Activated CD4-positive, CD25-positive, alpha-beta regulatory T cell treated with anti-CD3 and anti-CD28 coated beads, Interleukin-2, amount 50 U/mL, for 16 hours (primary cell): ENCODE measurements at regions not wholly inside any gene's neighbourhood (a gene's known extent, or its start where the extent isn't known, plus 50 kb on each side); places are given as distances from the start of the nearest gene placed in this dataset.

Source experiments
- DNase-seq: peaks from one replicate; pipeline ENCODE4 v3.0.0-alpha.2; 2020; ENCODE audit warnings: low read depth, low spot score

DNA sequence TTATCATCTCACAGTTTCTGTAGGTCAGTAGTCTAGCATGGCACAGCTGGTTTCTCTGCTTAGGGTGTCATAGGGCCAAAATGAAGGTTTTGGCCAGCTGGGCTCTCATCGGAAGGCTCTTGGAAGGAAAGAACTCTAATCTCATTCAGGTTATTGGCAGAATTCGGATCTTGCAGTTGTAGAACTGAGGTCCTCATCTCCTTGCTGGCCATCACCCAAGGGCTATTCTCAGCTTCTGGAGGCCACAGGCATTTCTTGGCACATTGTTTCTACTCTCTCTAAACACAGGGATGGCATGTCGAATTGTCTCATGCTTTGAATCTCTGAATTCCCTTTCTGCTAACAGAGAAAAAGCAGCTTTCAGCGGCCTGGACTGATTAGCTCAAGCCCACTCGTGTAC is 258.0 kb upstream of the SMARCA2 start:
- DNase-seq = no peak

DNA sequence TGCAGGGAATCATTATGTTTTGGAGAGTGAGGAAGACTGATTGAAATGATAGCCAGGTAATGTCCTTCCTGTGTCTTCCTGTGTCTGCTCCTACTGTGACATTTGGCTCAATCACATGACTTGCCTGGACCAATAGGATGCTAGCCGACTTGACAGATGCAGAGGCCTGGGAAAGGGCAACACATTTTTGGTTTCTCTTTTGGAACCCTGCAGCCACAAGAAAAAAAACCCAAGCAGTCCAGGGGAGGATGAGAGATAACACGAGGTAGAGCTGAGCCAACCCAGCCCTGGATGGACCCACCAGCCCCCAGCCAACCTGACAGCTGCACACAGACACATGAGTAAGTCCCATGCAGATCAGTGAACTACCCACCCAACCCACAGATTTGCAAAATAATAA is 256.1 kb upstream of the SMARCA2 start:
- DNase-seq = no peak

DNA sequence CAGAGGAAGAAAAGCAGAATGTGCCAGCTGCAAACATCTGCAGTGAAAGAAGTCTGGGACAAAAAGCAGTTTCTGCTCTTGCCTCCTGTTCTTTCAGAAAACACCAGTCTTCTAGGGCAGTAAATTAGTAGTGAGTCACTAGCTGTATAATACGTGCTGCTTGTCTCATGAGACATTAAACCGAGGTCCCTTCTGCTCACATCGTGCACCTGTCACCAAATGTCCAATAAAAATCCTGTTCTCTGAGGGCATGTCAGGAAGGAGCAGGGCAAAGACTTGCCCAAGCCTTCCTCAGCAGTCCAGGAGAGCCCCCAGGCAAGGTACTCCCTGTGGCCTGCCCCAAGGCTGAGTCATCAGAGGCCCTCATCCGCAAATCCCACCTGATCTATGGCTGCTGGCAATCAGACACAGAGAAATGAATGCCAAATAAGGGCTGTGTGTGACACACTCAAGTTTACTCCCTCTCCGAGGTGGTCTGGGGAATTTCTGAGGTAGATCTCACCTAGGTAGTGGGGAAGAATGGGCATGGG is 255.3 kb upstream of the SMARCA2 start:
- DNase-seq = no peak

DNA sequence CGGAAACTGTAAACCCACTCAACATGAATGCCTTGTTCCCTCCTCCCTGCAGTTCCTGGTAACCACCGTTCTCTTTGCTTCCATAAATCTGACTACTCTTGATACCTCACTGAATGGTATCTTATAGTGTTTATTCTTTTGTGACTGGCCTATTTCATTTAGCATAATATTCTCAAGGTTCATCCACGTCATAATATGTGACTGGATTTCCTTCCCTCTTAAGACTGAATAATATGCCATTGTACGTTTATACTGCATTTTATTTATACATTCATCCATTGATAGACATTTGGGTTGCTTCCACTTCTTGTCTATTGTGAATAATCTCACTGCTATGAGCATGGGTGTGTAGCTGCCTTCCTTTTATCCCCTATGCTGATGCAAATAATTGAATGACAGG is 253.3 kb upstream of the SMARCA2 start:
- no peak for DNase-seq

DNA sequence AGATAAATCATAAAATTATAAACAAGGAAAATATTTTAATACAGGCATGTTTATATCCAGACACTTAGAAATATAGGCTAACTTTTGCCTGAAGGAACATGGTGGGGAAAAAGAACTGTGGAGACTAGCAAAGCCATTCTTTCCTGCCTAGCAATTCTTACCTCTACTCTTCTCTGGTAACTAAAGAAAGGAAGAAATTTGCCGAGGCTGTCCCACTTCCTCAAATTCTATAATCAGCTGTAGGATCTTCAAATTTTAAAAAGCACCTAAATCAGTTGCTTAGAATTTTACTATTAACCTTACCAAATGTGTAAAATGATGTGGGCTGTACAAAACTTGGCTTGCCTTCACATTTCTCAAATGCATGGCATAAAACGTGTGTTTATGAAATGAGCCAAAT is 249.1 kb upstream of the SMARCA2 start:
- no peak for DNase-seq

DNA sequence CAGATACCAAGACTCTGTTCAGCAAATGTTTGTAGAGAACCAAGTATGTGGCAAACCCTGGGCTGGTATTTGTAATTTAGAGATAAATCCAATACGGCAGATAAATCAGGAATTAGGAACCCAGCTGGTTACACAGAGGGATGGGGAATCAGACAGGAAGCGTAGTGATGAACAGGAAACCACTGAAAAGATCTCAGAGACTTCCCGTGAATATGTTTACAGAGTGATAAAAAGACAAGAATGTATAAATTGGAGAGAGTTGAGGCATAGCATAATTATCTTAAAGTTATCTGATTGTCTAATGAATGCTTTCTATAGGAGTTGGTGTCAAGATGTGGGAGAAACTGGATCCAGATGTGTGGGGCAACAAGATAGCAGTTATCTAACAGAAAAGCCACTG is 246.6 kb upstream of the SMARCA2 start:
- no peak for DNase-seq

DNA sequence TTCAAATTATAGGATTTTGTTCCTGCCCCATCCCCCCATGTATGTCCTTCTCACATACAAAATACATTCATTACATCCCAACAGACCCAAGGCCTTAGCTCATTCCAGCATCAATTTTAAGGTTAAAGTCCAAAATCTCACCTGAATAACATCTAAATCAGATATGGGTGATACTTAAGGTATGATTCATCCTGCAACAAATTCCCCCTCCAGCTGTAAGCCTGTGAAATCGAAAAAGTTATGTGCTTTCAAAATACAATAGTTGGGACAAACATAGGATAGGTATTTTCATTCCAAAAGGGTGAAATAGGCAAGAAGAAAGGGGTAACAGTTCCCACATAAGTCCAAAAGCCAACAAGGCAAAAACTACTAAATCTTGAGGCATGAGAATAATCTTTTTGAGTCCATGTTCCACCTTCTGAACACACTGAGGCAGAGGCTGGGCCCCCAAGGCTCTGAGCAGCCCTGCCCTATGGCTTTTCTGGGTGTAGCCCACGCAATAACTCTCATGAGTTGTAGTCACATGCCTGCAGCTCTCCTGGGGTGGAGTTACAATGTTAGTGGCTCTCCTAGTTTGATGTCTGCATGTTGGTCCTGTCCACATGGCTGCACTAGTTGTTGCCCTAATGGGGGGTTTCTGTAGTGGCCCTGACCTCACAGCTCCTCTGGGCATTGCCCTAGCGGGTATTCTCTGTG is 243.9 kb upstream of the SMARCA2 start:
- DNase-seq = no peak

DNA sequence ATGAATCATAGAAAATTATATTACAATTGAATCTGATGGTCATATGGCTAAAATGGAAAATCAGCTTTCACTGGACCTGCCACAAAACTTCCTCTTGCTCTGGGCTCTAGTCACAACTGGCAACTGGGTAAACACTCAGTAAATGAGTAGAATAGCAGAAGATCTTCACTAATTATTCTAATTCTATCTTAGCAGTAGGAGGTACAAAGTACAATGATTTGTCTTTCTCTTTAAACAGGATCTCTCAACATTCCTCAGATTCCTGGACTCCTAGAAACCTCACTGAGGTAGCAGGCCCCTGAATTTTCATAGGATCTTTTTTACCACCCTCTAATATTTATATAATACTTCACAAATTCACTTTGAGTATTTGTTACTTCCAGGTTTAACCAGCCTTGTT is 239.9 kb upstream of the SMARCA2 start:
- DNase-seq = no peak

DNA sequence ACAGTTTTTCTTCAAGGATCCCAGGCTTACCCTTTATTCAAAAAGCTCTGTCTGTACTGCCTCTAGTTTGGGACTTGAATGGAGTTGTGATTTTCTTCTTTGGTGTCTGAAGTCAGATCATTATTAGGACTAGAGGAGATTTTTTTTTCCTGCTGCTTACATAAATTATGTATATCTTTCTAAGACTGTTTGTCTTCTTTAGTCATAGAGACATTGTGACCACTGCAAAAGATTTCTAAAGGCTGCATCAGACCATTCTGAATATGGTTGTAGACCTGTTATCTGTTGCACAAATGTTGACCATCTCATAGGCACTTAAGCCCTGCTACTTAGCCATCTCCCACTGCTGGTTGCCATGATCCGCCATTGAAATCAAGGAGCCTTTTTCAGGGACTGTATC is 238.5 kb upstream of the SMARCA2 start:
- no peak for DNase-seq

DNA sequence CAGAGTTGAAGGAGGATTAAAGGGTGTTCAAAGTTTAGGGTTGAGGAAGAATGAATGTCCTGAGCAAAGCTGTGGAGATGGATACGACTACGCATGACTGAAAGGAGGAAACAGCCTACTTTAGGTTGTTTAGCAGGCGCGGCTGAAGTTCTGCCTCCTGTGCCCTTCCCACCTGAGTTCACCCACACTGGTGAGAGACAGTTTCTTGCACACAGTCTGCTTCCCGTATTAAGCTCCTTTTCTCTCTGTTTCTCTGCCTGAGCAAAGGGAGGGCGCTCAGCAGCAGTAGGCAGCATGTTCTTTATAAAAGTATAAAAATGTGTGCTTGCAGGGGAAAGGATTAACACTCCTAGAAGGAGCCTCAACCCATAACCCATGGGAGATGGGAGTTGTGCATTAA is 224.0 kb upstream of the SMARCA2 start:
- no peak for DNase-seq

DNA sequence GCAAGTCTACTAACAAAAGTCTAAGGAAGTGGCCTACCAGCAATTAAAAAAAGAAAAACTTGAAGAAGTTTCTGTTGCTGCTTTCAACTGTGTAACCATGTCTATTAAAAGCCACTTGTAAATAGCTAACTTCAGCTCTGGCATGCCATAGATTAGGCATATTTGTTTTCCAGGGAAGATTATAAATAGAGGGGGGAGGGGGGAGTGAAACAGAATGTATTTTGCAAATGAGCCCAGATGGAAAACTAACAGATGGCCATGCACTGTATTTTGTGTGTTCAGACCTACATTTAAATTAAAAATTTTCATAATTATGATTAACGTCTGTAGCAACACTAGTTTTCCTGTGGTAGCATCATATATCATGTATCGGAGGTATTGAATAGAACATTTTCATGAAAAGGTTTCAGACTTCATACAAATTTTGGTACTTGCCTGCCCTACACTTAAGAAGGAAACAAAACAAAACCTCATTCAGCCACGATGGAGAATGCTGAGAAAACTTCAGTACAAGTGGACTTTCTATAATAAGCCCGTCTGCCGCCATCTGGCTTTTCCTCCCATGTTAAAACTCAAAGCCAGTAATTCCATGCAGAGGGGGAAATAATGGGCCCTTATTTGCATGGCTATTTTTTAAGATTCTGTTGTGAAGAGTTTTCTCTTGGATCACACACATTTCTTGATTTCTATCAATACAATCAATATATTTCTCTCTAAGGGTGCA is 220.4 kb upstream of the SMARCA2 start:
- no peak for DNase-seq

DNA sequence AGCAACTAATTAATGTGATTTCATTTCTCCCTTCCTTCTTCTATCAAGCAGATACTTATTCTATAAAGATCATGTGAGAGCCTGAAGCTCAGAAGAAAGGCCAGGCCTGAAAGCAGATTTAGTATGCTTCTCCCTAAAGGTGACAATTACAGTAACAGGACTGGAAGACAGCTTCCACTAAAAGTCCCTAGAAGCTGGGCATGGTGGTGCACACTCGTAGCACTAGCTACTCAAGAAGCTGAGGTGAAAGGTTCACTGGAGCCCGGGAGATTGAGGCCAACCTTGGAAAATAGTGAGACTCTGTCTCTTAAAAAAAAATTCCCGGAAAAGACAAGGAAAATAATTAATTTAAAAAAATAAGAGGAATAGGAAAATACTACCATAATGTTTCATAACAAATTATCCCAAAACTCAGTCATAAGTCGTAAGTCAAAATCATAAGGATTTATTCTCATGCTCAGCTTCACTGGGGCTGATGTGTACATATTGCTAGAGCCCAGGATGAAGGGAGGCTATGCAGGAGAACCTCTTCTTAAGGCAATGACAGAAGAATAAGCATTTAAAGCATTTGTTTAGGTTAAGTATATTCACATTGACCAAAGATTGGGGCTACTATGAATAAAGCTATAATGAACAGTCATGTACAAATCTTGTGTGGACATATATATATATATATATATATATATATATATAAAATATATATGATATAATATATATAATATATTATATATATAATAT is 210.8 kb upstream of the SMARCA2 start:
- no peak for DNase-seq

DNA sequence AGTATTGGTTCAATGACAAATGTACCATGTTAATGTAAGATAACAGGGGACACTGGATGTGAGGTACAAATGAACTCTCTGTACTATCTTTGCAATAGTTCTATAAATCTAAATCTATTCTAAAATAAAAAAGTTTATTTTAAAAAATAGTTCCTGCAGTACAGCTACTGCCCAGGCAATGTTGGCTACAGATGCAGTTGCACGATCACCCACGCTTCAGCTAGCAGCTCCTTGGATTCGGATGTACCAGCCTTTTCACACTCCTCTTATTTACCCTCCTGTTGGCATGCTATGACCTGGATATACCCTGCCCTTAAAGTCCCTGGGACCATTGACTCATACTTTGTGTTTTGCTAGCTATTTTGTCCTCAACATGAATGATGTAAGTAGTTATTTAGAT is 185.4 kb upstream of the SMARCA2 start:
- no peak for DNase-seq

DNA sequence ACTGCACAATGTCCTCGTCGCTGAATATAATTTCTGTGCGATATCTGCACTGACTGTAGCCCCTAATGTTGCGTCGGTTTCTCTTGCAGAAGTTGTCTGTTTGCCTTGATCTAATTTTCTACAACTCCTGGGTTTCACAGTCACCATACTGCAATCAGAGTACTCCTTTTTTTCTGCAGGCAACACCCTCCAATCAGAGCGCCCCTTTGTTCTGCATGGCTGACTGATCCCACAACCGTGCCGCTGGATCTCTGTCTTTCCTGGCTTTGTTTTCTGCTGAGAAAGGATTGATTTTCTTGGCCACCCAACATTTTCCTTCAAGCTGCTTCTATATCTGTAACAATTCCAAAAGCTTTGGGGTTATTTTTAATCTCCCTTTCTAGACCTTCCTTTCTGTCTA is 182.2 kb upstream of the SMARCA2 start:
- DNase-seq = no peak

DNA sequence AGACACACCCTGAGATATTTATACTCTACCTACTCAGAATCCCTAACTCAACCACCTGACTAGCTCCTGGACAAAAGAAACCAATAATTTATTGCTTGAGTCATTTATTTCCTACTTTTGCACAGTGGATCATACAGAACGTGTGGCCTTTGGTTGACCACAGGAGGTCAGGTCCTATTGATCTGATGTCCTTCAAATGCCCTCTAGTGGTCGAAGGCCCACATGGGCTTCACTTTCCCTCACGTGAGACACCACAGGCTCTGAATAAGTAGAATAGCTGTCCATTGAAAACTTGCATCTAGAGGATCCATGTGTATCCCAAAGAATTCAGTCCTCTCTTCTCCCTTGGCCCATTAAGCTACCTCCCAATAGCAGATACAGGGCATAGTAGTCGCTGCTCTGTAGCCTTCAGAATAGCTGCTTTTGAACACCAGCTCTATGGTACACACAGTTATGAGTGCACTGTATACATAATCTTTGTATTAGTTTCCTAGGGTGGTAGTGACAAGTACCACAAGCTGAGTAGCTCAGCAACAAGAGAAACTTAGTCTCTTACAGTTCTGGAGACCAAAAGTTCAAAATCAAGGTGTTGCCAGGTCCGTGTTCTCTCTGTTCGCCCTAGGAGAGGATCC is 177.6 kb upstream of the SMARCA2 start:
- no peak for DNase-seq

DNA sequence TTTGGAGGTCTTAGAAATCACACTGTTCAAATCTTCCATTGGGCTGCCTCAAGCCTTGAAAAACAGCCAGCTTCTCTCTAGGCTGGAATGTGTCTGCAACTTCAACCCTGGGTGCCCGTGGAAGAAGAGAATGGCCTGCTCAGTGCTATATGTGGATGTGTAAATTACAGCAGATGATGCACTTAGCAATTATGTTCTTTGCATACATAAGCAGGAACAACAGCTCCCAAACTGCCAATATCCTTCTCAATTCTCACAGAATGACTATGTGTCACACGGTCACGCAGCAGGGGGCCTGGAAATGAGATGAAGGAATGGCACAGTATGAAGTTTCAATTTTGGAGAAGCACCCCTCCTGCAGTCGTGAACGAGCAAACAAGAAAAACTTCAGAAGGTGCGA is 175.2 kb upstream of the SMARCA2 start:
- DNase-seq = no peak

DNA sequence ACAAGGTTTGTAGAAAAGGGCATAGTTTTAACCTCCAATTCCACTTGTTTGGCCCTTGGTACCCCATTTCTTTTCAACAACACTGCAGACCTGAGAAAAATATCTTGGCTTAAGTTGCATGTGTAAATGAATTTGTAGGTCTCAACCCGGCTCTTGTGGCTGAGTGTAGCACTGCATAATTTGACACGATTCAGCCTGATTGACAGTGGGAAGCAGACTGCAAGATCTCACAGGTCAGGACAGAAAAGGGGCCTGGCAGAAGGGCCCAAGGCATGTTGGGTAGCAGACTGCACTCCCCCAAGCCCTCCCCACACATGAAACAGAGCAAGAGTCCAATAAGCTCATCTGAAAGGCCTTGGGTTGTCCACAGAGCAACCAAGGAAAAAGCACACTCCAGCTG is 169.7 kb upstream of the SMARCA2 start:
- no peak for DNase-seq

DNA sequence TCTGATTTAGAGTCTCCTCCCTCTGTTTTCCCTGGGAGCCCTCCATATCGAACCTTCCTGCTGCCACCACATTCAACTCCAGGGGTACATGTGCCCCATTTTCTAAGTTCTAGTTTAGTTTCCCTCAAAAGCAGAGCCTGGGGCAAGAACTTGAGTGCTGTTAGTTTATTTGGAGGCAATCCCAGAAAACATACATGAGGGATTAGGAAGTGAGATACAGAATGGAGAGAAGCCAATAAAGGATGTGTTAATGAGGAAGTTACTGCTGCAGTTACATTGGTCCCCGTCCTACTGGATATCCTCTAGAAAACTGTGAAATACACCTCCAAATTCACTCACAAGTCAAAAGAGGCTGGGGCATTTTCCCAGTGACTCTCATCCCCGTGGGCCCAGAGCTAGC is 159.4 kb upstream of the SMARCA2 start:
- no peak for DNase-seq

DNA sequence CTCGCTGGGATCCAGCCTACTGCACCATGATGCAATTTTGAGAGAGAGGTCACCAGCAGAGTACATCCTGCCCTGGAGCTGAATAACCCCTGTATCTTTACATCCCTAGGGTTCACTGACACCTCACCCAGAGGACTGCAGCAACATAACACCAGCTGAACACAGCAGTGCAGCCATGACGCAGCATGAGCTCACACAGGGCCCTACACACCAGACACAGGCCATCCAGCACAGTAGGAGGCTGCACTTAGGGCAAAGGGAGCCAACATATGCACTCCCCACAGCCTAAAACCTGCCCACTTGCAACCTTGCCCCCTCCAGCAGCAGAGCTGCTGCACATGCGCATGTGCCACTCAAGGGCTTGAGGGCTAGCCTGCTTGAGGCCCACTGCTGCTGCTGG is 157.3 kb upstream of the SMARCA2 start:
- no peak for DNase-seq

DNA sequence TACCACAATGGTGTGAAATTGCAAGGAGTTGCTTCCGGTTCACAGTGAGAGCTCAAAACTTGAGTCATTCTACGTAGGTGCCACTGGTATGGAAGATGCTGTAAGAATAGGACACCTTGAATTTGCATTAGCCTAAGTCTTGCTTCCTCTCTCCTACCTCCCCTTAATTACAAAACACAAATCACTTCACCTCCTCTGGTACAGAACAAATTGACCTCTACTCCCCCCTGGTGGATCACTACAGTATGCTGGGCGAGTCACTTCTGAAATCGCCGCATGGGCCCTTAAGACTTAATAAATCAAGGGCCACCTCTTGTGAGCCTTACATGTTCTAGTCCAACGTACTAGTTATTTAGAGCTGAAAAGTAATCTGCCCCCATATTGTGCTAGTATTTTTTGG is 145.3 kb upstream of the SMARCA2 start:
- DNase-seq = no peak

DNA sequence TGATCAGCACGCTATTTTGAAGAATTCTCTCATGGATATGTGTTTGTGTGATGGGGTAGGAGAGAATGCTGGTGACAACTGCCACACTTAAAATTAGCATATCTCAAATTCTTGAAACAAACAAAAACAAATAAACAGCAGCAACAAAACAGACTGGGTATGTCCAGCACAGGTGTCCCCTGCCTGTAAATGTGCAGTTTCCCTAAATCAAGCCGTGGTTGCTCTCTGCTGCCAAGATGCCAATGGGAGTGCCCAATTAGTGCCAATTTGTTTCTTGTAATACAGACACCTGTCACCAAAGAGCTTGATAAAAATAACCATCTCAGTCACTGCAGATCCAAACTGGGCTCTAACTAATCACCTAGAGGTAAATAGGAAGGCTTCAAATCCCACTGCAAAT is 144.2 kb upstream of the SMARCA2 start:
- DNase-seq = no peak
